Smooth muscle cell (in vitro differentiated cells): ENCODE measurements at regions not wholly inside any gene's neighbourhood (a gene's known extent, or its start where the extent isn't known, plus 50 kb on each side); places are given as distances from the start of the nearest gene placed in this dataset.

ENCODE experiments used
- DNase-seq: peaks from one replicate; lab custom pipeline; 2025; ENCODE audit not compliant: unreplicated experiment; lab: John Stamatoyannopoulos, UW
- H2AFZ ChIP-seq: fragments of 200-600 bp; sonication (generic); 2 replicates; pipeline ENCODE4 v1.6.0; 2016; ENCODE audit warnings: antibody characterized with exemption, low read depth, mild to moderate bottlenecking
- H3F3A ChIP-seq: fragments of 200-600 bp; sonication (generic); 2 replicates; pipeline ENCODE4 v1.6.0; 2017; ENCODE audit warnings: antibody characterized with exemption, low read depth
- H3K27ac ChIP-seq: fragments of 200-600 bp; sonication (generic); 2 replicates; pipeline ENCODE4 v1.5.1; 2016; ENCODE audit warnings: low read depth, mild to moderate bottlenecking
- H3K27me3 ChIP-seq: fragments of 200-600 bp; sonication (generic); 2 replicates; pipeline ENCODE4 v1.6.1; 2016; ENCODE audit warnings: low read depth, mild to moderate bottlenecking
- H3K36me3 ChIP-seq: fragments of 200-600 bp; sonication (generic); 2 replicates; pipeline ENCODE4 v1.5.1; 2016; ENCODE audit warnings: low read depth
- H3K4me1 ChIP-seq: fragments of 200-600 bp; sonication (generic); 2 replicates; pipeline ENCODE4 v1.5.1; 2016; ENCODE audit warnings: low read depth
- H3K4me2 ChIP-seq: fragments of 200-600 bp; sonication (generic); 2 replicates; pipeline ENCODE4 v1.6.0; 2016; ENCODE audit warnings: mild to moderate bottlenecking
- H3K4me3 ChIP-seq: fragments of 200-600 bp; sonication (generic); 2 replicates; pipeline ENCODE4 v1.5.1; 2016; ENCODE audit warnings: mild to moderate bottlenecking
- H3K79me2 ChIP-seq: fragments of 200-600 bp; sonication (generic); 2 replicates; pipeline ENCODE4 v1.6.0; 2016; ENCODE audit warnings: low read depth, mild to moderate bottlenecking
- H3K9ac ChIP-seq: fragments of 200-600 bp; sonication (generic); 2 replicates; pipeline ENCODE4 v1.6.0; 2016; ENCODE audit warnings: low read depth
- H3K9me3 ChIP-seq: fragments of 200-600 bp; sonication (generic); replicated peaks from 2 replicates; pipeline ENCODE4 v1.5.1; 2016; ENCODE audit warnings: low read depth
- H4K20me1 ChIP-seq: fragments of 200-600 bp; sonication (generic); 2 replicates; pipeline ENCODE4 v1.6.0; 2016; ENCODE audit warnings: low read depth
- CTCF ChIP-seq: fragments of 200-600 bp; sonication (generic); IDR thresholded peaks from 2 replicates; pipeline ENCODE4 v1.5.1; 2017; ENCODE audit warnings: borderline replicate concordance, mild to moderate bottlenecking, antibody characterized with exemption; ENCODE audit not compliant: insufficient read depth, poor library complexity, severe bottlenecking
- WGBS: methylation state at CpG from one replicate; pipeline ENCODE4 v1.1.7; 2016; ENCODE audit warnings: low lambda C conversion rate; 5-methylcytosine and 5-hydroxymethylcytosine counted together

DNA sequence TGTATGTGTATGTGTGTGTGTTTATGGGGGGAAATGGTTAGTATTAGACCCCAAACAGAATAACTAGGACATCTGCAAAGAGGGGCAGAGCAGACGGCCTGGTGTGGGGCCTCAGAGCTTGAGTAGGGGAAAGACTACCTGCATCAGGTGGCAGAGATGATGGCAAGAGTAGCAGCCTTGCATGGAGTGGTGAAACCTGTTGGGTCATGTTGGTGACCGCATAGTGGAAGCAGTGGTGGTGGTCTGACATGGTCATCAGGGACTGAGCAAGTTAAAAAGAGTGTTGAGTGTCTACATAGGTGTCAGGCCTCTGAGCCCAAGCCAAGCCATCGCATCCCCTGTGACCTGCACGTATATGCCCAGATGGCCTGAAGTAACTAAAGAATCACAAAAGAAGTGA lies 153.2 kb downstream of the FGF10 start:
- H3K27me3 ChIP-seq: peaks cover 8% of the 10 kb centered on the region
- no peak overlapping the region for H3K4me3 ChIP-seq
- H3K4me1 ChIP-seq: no peaks in the 10 kb centered on the region
- no peaks in the 10 kb centered on the region for H4K20me1 ChIP-seq
- H3F3A ChIP-seq: no peaks in the 10 kb centered on the region
- H3K9me3 ChIP-seq: no peaks in the 10 kb centered on the region
- H3K27ac ChIP-seq: no peak overlapping the region
- no peaks in the 10 kb centered on the region for H3K79me2 ChIP-seq
- H3K9ac ChIP-seq: no peak overlapping the region
- WGBS: 88% methylated on average over 4 of the region's 4 CpGs
- H3K4me2 ChIP-seq: no peak overlapping the region
- no peak for TF ChIP-seq CTCF
- H2AFZ ChIP-seq: no peak overlapping the region
- H3K36me3 ChIP-seq: no peaks in the 10 kb centered on the region
- DNase-seq: no peak

- no peaks in the 10 kb centered on the region for H3K79me2 ChIP-seq
- no peak for TF ChIP-seq CTCF
- no peak overlapping the region for H3K9ac ChIP-seq
- no peak overlapping the region for H3K4me2 ChIP-seq
- H3K27me3 ChIP-seq: peaks cover 1% of the 10 kb centered on the region
- no peak overlapping the region for H3K27ac ChIP-seq
- no peaks in the 10 kb centered on the region for H3K4me1 ChIP-seq
- H4K20me1 ChIP-seq: no peaks in the 10 kb centered on the region
- DNase-seq: no peak
- H3K9me3 ChIP-seq: no peaks in the 10 kb centered on the region
- no peak overlapping the region for H3K4me3 ChIP-seq
- H2AFZ ChIP-seq: no peak overlapping the region
- no peaks in the 10 kb centered on the region for H3K36me3 ChIP-seq
- 98% methylated on average over 2 of the region's 2 CpGs for WGBS
- no peaks in the 10 kb centered on the region for H3F3A ChIP-seq
These were observed 155.5 kb downstream of the FGF10 start for GRCh38 chr5:44233691-44234090.

GRCh38 chr5:44225231-44226160 lies 163.7 kb downstream of the FGF10 start:
- 88% methylated on average over 8 of the region's 8 CpGs for WGBS
- Histone ChIP-seq H3K4me2 (no peak overlapping the region), H2AFZ (no peak overlapping the region), H3K4me1 (no peaks in the 10 kb centered on the region), H3K79me2 (no peaks in the 10 kb centered on the region), H3K9me3 (no peaks in the 10 kb centered on the region), H3K27ac (no peak overlapping the region), H3F3A (no peaks in the 10 kb centered on the region), H3K27me3 (no peaks in the 10 kb centered on the region), H3K4me3 (no peak overlapping the region), H3K36me3 (no peaks in the 10 kb centered on the region), H4K20me1 (no peaks in the 10 kb centered on the region), H3K9ac (no peak overlapping the region)
- TF ChIP-seq CTCF: no peak
- DNase-seq: no peak

GRCh38 chr5:44199408-44199807 lies 189.8 kb downstream of the FGF10 start:
- no peak for TF ChIP-seq CTCF
- H3K27ac ChIP-seq: no peak overlapping the region
- no peak overlapping the region for H3K4me2 ChIP-seq
- H4K20me1 ChIP-seq: no peaks in the 10 kb centered on the region
- H3K4me1 ChIP-seq: no peaks in the 10 kb centered on the region
- H3F3A ChIP-seq: no peaks in the 10 kb centered on the region
- no peak for DNase-seq
- H3K36me3 ChIP-seq: no peaks in the 10 kb centered on the region
- H3K9ac ChIP-seq: no peak overlapping the region
- 89% methylated on average over 1 of the region's 1 CpG for WGBS
- H3K9me3 ChIP-seq: no peaks in the 10 kb centered on the region
- H3K27me3 ChIP-seq: no peaks in the 10 kb centered on the region
- no peak overlapping the region for H3K4me3 ChIP-seq
- H2AFZ ChIP-seq: no peak overlapping the region
- no peaks in the 10 kb centered on the region for H3K79me2 ChIP-seq
